ENCODE measurements at regions not wholly inside any gene's neighbourhood (a gene's known extent, or its start where the extent isn't known, plus 50 kb on each side); places are given as distances from the start of the nearest gene placed in this dataset.

- no peaks in the 10 kb centered on the region for H3K9me3 ChIP-seq (ENCODE audit: control insufficient read depth, insufficient read depth, low read length)
- H3K27me3 ChIP-seq (ENCODE audit: control insufficient read depth, low read length) = peaks cover 2% of the 10 kb centered on the region; the same call in 1 of the 2 replicates
- no peaks in the 10 kb centered on the region for H3K36me3 ChIP-seq (ENCODE audit: control insufficient read depth, low read length)
- H3F3A ChIP-seq (ENCODE audit: control insufficient read depth, insufficient read depth) = no peaks in the 10 kb centered on the region
- no peak for TF ChIP-seq EZH2phosphoT487 (IDR thresholded peaks at IDR 0.05; ENCODE audit: borderline replicate concordance, low read length)
- TF ChIP-seq, protein P1, sequence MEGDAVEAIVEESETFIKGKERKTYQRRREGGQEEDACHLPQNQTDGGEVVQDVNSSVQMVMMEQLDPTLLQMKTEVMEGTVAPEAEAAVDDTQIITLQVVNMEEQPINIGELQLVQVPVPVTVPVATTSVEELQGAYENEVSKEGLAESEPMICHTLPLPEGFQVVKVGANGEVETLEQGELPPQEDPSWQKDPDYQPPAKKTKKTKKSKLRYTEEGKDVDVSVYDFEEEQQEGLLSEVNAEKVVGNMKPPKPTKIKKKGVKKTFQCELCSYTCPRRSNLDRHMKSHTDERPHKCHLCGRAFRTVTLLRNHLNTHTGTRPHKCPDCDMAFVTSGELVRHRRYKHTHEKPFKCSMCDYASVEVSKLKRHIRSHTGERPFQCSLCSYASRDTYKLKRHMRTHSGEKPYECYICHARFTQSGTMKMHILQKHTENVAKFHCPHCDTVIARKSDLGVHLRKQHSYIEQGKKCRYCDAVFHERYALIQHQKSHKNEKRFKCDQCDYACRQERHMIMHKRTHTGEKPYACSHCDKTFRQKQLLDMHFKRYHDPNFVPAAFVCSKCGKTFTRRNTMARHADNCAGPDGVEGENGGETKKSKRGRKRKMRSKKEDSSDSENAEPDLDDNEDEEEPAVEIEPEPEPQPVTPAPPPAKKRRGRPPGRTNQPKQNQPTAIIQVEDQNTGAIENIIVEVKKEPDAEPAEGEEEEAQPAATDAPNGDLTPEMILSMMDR (IDR thresholded peaks at IDR 0.05; ENCODE audit: low read depth, low read length, poor library complexity, severe bottlenecking) = no peak
- no peaks in the 10 kb centered on the region for H3K4me1 ChIP-seq (ENCODE audit: control insufficient read depth, low read length)
- H4K20me1 ChIP-seq (ENCODE audit: control insufficient read depth, insufficient read depth, low read depth, low read length) = no peaks in the 10 kb centered on the region
- no peaks in the 10 kb centered on the region for H3K79me2 ChIP-seq (ENCODE audit: control insufficient read depth, low read length)
- H3K4me3 ChIP-seq (ENCODE audit: low read length) = no peak overlapping the region
- H3K27ac ChIP-seq (ENCODE audit: low read depth, low read length) = no peak overlapping the region
- no peaks in the 10 kb centered on the region for H3K9me2 ChIP-seq (replicated peaks; ENCODE audit: control insufficient read depth, low read length)
- H3K4me2 ChIP-seq (ENCODE audit: low read length) = no peak overlapping the region
Observed at GRCh38 chr2:173578404-173579107, 223.9 kb downstream of the CDCA7 start.

- Histone ChIP-seq H3K4me1 (ENCODE audit: control insufficient read depth, low read length) (no peaks in the 10 kb centered on the region), H4K20me1 (ENCODE audit: control insufficient read depth, insufficient read depth, low read depth, low read length) (no peaks in the 10 kb centered on the region), H3F3A (ENCODE audit: control insufficient read depth, insufficient read depth) (no peaks in the 10 kb centered on the region), H3K4me2 (ENCODE audit: low read length) (no peak overlapping the region), H3K27ac (ENCODE audit: low read depth, low read length) (no peak overlapping the region), H3K9me3 (ENCODE audit: control insufficient read depth, insufficient read depth, low read length) (no peaks in the 10 kb centered on the region), H3K79me2 (ENCODE audit: control insufficient read depth, low read length) (no peaks in the 10 kb centered on the region), H3K36me3 (ENCODE audit: control insufficient read depth, low read length) (no peaks in the 10 kb centered on the region), H3K27me3 (ENCODE audit: control insufficient read depth, low read length) (peaks cover 2% of the 10 kb centered on the region; the same call in 1 of the 2 replicates), H3K4me3 (ENCODE audit: low read length) (no peak overlapping the region), H3K9me2 (replicated peaks; ENCODE audit: control insufficient read depth, low read length) (no peaks in the 10 kb centered on the region)
- TF ChIP-seq, protein P1 (IDR thresholded peaks at IDR 0.05; ENCODE audit: low read depth, low read length, poor library complexity, severe bottlenecking) = no peak
- no peak for TF ChIP-seq EZH2phosphoT487 (IDR thresholded peaks at IDR 0.05; ENCODE audit: borderline replicate concordance, low read length)
Observed at GRCh38 chr2:173580351-173580750, 225.7 kb downstream of the CDCA7 start.

GRCh38 chr2:173580956-173581355 lies 226.3 kb downstream of the CDCA7 start:
- TF ChIP-seq EZH2phosphoT487 (IDR thresholded peaks at IDR 0.05; ENCODE audit: borderline replicate concordance, low read length) = no peak
- TF ChIP-seq, protein P1 (IDR thresholded peaks at IDR 0.05; ENCODE audit: low read depth, low read length, poor library complexity, severe bottlenecking) = no peak
- Histone ChIP-seq H3K9me2 (replicated peaks; ENCODE audit: control insufficient read depth, low read length) (no peaks in the 10 kb centered on the region), H3K4me3 (ENCODE audit: low read length) (no peak overlapping the region), H3K36me3 (ENCODE audit: control insufficient read depth, low read length) (no peaks in the 10 kb centered on the region), H4K20me1 (ENCODE audit: control insufficient read depth, insufficient read depth, low read depth, low read length) (no peaks in the 10 kb centered on the region), H3K79me2 (ENCODE audit: control insufficient read depth, low read length) (no peaks in the 10 kb centered on the region), H3F3A (ENCODE audit: control insufficient read depth, insufficient read depth) (no peaks in the 10 kb centered on the region), H3K27me3 (ENCODE audit: control insufficient read depth, low read length) (peaks cover 2% of the 10 kb centered on the region; the same call in 1 of the 2 replicates), H3K9me3 (ENCODE audit: control insufficient read depth, insufficient read depth, low read length) (no peaks in the 10 kb centered on the region), H3K4me2 (ENCODE audit: low read length) (no peak overlapping the region), H3K4me1 (ENCODE audit: control insufficient read depth, low read length) (no peaks in the 10 kb centered on the region), H3K27ac (ENCODE audit: low read depth, low read length) (no peak overlapping the region)
